Skeletal muscle satellite cell (primary cell): ENCODE measurements at regions not wholly inside any gene's neighbourhood (a gene's known extent, or its start where the extent isn't known, plus 50 kb on each side); places are given as distances from the start of the nearest gene placed in this dataset.

Experiments
- H3K27me3 ChIP-seq: 2 replicates; pipeline ENCODE4 v1.7.0; 2013; ENCODE audit warnings: low read length; ENCODE audit not compliant: control insufficient read depth, insufficient read depth
- H3K36me3 ChIP-seq: 2 replicates; pipeline ENCODE4 v1.7.0; 2013; ENCODE audit warnings: mild to moderate bottlenecking, control low read depth, low read length; ENCODE audit not compliant: insufficient read depth
- H3K4me1 ChIP-seq: 2 replicates; pipeline ENCODE4 v1.7.0; 2013; ENCODE audit warnings: low read length; ENCODE audit not compliant: control insufficient read depth, insufficient read depth
- H3K4me2 ChIP-seq: 2 replicates; pipeline ENCODE4 v1.7.0; 2013; ENCODE audit warnings: mild to moderate bottlenecking, low read length
- H3K4me3 ChIP-seq: 2 replicates; pipeline ENCODE4 v1.7.0; 2013; ENCODE audit warnings: low read length
- H3K9ac ChIP-seq: 2 replicates; pipeline ENCODE4 v1.7.0; 2013; ENCODE audit warnings: mild to moderate bottlenecking, low read depth, low read length, moderate library complexity
- H3K9me3 ChIP-seq: replicated peaks from 2 replicates; pipeline ENCODE4 v1.7.0; 2013; ENCODE audit warnings: mild to moderate bottlenecking, control low read depth, low read length

GRCh38 chr13:111403266-111403665 is 82.8 kb downstream of the TEX29 start:
- H3K27me3 ChIP-seq = no peaks in the 10 kb centered on the region
- no peak overlapping the region for H3K9ac ChIP-seq
- H3K4me2 ChIP-seq = no peak overlapping the region
- H3K4me1 ChIP-seq = no peaks in the 10 kb centered on the region
- H3K36me3 ChIP-seq = no peaks in the 10 kb centered on the region
- H3K4me3 ChIP-seq = no peak overlapping the region
- H3K9me3 ChIP-seq = no peaks in the 10 kb centered on the region

- Histone ChIP-seq H3K4me2 (no peak overlapping the region), H3K9ac (no peak overlapping the region), H3K4me3 (no peak overlapping the region), H3K27me3 (peaks cover 10% of the 10 kb centered on the region), H3K36me3 (no peaks in the 10 kb centered on the region), H3K9me3 (no peaks in the 10 kb centered on the region), H3K4me1 (no peaks in the 10 kb centered on the region)
Measured at GRCh38 chr13:111404746-111405145, 84.3 kb downstream of the TEX29 start.

- H3K4me3 ChIP-seq = no peak overlapping the region
- no peaks in the 10 kb centered on the region for H3K4me1 ChIP-seq
- no peaks in the 10 kb centered on the region for H3K9me3 ChIP-seq
- H3K9ac ChIP-seq = no peak overlapping the region
- no peaks in the 10 kb centered on the region for H3K36me3 ChIP-seq
- H3K4me2 ChIP-seq = no peak overlapping the region
- peaks cover 17% of the 10 kb centered on the region for H3K27me3 ChIP-seq
Measured at GRCh38 chr13:111406636-111407035, 86.2 kb downstream of the TEX29 start.

- no peak overlapping the region for H3K9ac ChIP-seq
- H3K9me3 ChIP-seq = no peaks in the 10 kb centered on the region
- no peak overlapping the region for H3K4me2 ChIP-seq
- H3K4me3 ChIP-seq = no peak overlapping the region
- H3K27me3 ChIP-seq = peaks cover 26% of the 10 kb centered on the region
- no peaks in the 10 kb centered on the region for H3K36me3 ChIP-seq
- H3K4me1 ChIP-seq = no peaks in the 10 kb centered on the region
Measured at GRCh38 chr13:111407381-111408131, 87.1 kb downstream of the TEX29 start.

GRCh38 chr13:111409413-111409812 is 89.0 kb downstream of the TEX29 start:
- no peaks in the 10 kb centered on the region for H3K36me3 ChIP-seq
- H3K27me3 ChIP-seq = peaks cover 33% of the 10 kb centered on the region
- H3K4me3 ChIP-seq = no peak overlapping the region
- no peaks in the 10 kb centered on the region for H3K4me1 ChIP-seq
- no peak overlapping the region for H3K4me2 ChIP-seq
- H3K9ac ChIP-seq = no peak overlapping the region
- H3K9me3 ChIP-seq = no peaks in the 10 kb centered on the region

- no peak overlapping the region for H3K4me2 ChIP-seq
- H3K4me3 ChIP-seq = no peak overlapping the region
- H3K27me3 ChIP-seq = peaks cover 33% of the 10 kb centered on the region
- no peaks in the 10 kb centered on the region for H3K4me1 ChIP-seq
- no peaks in the 10 kb centered on the region for H3K36me3 ChIP-seq
- no peaks in the 10 kb centered on the region for H3K9me3 ChIP-seq
- H3K9ac ChIP-seq = no peak overlapping the region
Measured at GRCh38 chr13:111410232-111411021, 90.0 kb downstream of the TEX29 start.

GRCh38 chr13:111411151-111411858 is 90.9 kb downstream of the TEX29 start:
- Histone ChIP-seq H3K4me2 (no peak overlapping the region), H3K9me3 (no peaks in the 10 kb centered on the region), H3K4me1 (no peaks in the 10 kb centered on the region), H3K4me3 (no peak overlapping the region), H3K9ac (no peak overlapping the region), H3K27me3 (peaks cover 33% of the 10 kb centered on the region), H3K36me3 (no peaks in the 10 kb centered on the region)

GRCh38 chr13:111411919-111412650 is 91.6 kb downstream of the TEX29 start:
- Histone ChIP-seq H3K36me3 (no peaks in the 10 kb centered on the region), H3K9ac (no peak overlapping the region), H3K4me2 (no peak overlapping the region), H3K4me1 (no peaks in the 10 kb centered on the region), H3K27me3 (peaks cover 33% of the 10 kb centered on the region), H3K9me3 (no peaks in the 10 kb centered on the region), H3K4me3 (no peak overlapping the region)

- Histone ChIP-seq H3K9ac (no peak overlapping the region), H3K4me3 (no peak overlapping the region), H3K9me3 (no peaks in the 10 kb centered on the region), H3K4me1 (no peaks in the 10 kb centered on the region), H3K4me2 (no peak overlapping the region), H3K36me3 (no peaks in the 10 kb centered on the region), H3K27me3 (peaks cover 33% of the 10 kb centered on the region)
Measured at GRCh38 chr13:111413407-111414187, 93.2 kb downstream of the TEX29 start.

- Histone ChIP-seq H3K9ac (no peak overlapping the region), H3K27me3 (peaks cover 26% of the 10 kb centered on the region), H3K4me3 (no peak overlapping the region), H3K36me3 (no peaks in the 10 kb centered on the region), H3K9me3 (no peaks in the 10 kb centered on the region), H3K4me2 (no peak overlapping the region), H3K4me1 (no peaks in the 10 kb centered on the region)
Measured at GRCh38 chr13:111414341-111414740, 93.9 kb downstream of the TEX29 start.
